GM19463 (cell line): ENCODE measurements at regions not wholly inside any gene's neighbourhood (a gene's known extent, or its start where the extent isn't known, plus 50 kb on each side); places are given as distances from the start of the nearest gene placed in this dataset.
"Not testable (repeated sequence)": the region's sequence is repeated elsewhere in the genome, so short reads cannot be mapped to it uniquely, and the experiment has no call there.

Experiments
- ATAC-seq: cut with Tn5 transposase; IDR thresholded peaks from one replicate; pipeline ENCODE4 v1.9.1; 2021; ENCODE audit warnings: mild to moderate bottlenecking, moderate library complexity; ENCODE audit not compliant: unreplicated experiment

- ATAC-seq, result no peak
Observed at GRCh38 chr13:111411919-111412650, 91.6 kb downstream of the TEX29 start.

GRCh38 chr13:111413407-111414187, 93.2 kb downstream of the TEX29 start:
- no peak for ATAC-seq

GRCh38 chr13:111414341-111414740, 93.9 kb downstream of the TEX29 start:
- ATAC-seq, result no peak

GRCh38 chr13:111415246-111415645, 94.8 kb downstream of the TEX29 start:
- no peak for ATAC-seq

- ATAC-seq, result no peak
Observed at GRCh38 chr13:111415765-111416164, 95.3 kb downstream of the TEX29 start.

- ATAC-seq, result no peak
Observed at GRCh38 chr13:111418101-111418500, 97.7 kb downstream of the TEX29 start.

- no peak for ATAC-seq
Observed at GRCh38 chr13:111420113-111420876, 99.9 kb downstream of the TEX29 start.

GRCh38 chr13:111421216-111421615, 100.8 kb downstream of the TEX29 start:
- ATAC-seq, result no peak

GRCh38 chr13:111422348-111422747, 101.9 kb downstream of the TEX29 start:
- no peak for ATAC-seq

GRCh38 chr13:111423168-111423785, 102.8 kb downstream of the TEX29 start:
- no peak for ATAC-seq

- ATAC-seq, result no peak
Observed at GRCh38 chr13:111424134-111424533, 103.7 kb downstream of the TEX29 start.

GRCh38 chr13:111425326-111425725, 104.9 kb downstream of the TEX29 start:
- no peak for ATAC-seq

GRCh38 chr13:111429064-111429558, 108.7 kb downstream of the TEX29 start:
- ATAC-seq, result no peak

- no peak for ATAC-seq
Observed at GRCh38 chr13:111431206-111431605, 110.8 kb downstream of the TEX29 start.

- no peak for ATAC-seq
Observed at GRCh38 chr13:111434578-111435159, 114.2 kb downstream of the TEX29 start.

- no peak for ATAC-seq
Observed at GRCh38 chr13:111436446-111436845, 116.0 kb downstream of the TEX29 start.

GRCh38 chr13:111437417-111437816, 117.0 kb downstream of the TEX29 start:
- no peak for ATAC-seq

- no peak for ATAC-seq
Observed at GRCh38 chr13:111437856-111438547, 117.6 kb downstream of the TEX29 start.

- not testable (repeated sequence) for ATAC-seq
Observed at GRCh38 chr13:111440492-111440891, 120.0 kb downstream of the TEX29 start.

GRCh38 chr13:111443981-111444380, 123.5 kb downstream of the TEX29 start:
- no peak for ATAC-seq
